ENCODE measurements at regions not wholly inside any gene's neighbourhood (a gene's known extent, or its start where the extent isn't known, plus 50 kb on each side); places are given as distances from the start of the nearest gene placed in this dataset.
A peak's percentile ranks its signal among the peaks of the same experiment; 100 is the strongest.

DNA sequence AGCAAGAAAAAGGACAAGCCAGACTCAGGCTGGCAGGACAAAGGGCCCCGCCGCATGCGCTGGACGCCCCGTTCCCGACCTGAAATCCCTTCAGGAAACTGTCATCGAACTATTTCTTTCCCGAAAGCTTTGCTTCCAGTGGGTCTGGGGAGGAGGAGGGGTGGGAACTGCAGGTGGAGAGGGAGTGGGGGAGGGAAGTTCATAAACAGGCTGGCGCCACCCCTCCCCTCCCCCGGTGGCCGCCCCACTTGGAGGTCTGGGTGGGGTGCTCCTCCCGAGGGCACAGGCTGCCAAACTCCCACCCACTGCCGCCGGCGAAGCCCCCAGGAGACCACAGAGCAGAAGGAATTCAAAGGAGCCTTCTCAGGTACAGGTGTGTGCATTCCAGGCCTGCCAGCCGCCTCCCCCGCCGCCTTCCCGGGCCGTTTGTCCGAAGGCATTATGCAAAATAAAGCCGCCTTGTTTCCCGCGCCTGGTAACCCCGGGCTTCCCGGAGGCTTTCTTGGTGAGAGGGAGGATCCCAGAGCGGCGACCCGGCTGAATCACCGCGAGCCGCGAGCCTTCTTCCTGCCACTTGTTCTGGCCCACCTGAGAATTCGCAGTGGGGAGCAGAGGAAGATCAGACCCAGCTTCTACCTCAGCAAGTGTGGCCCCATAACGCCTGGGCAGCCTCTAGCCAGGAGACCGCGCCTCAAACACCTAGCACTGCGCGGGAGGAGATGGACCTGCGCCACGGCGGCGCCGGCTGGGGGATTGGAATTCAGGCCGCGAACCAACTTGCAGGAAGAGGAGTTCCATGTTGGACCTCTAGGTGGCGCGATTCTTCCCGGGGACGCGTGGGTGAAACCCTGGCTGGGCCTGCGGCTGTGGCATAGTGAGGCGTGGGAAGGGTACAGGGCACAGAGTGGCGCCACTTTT lies 101.9 kb downstream of the FOXI3 start (continued):
- TF ChIP-seq ESRRA (IDR thresholded peaks at IDR 0.05; ENCODE audit: low read length) (no peak), NR2F1 (conservative IDR thresholded peaks at IDR 0.05) (0 out of 2 replicates have a peak, but pooled peaks have one; percentile 12), IKZF2 (IDR thresholded peaks at IDR 0.05) (0 out of 4 replicates have a peak, but pooled peaks of 1 of the 2 experiments have one; percentile 37), ASH2L (IDR thresholded peaks at IDR 0.05; ENCODE audit: borderline replicate concordance, low read depth) (no peak), ETV6 (conservative IDR thresholded peaks at IDR 0.05 in 1 of 2, IDR thresholded peaks at IDR 0.05 in 1 of 2; ENCODE audit: borderline replicate concordance in 1 of 2, low read depth in 1 of 2) (no peak), BRCA1 (IDR thresholded peaks at IDR 0.05; ENCODE audit: low read depth, low read length) (no peak), ZNF622 (IDR thresholded peaks at IDR 0.05) (no peak), PAX5 (IDR thresholded peaks at IDR 0.05; ENCODE audit: borderline replicate concordance, low read depth, low read length) (no peak), FOS (IDR thresholded peaks at IDR 0.05; ENCODE audit: borderline replicate concordance, extremely low read depth, insufficient read length) (no peak), CREB1 (IDR thresholded peaks at IDR 0.05; ENCODE audit: low read depth) (no peak), POLR2A (IDR thresholded peaks at IDR 0.05; ENCODE audit: low read depth, low read length) (no peak), HDAC2 (IDR thresholded peaks at IDR 0.05) (no peak), CBFB (IDR thresholded peaks at IDR 0.05; ENCODE audit: low read depth) (no peak), NFYB (IDR thresholded peaks at IDR 0.05; ENCODE audit: insufficient read depth, low read depth, low read length) (no peak), SMC3 (IDR thresholded peaks at IDR 0.05; ENCODE audit: borderline replicate concordance, low read length) (peak; percentile 24; the same call in 1 of the 2 replicates), BHLHE40 (IDR thresholded peaks at IDR 0.05; ENCODE audit: borderline replicate concordance in 1 of 2, low read depth in 2 of 2, low read length in 1 of 2) (no peak)
- TF ChIP-seq, protein P1, sequence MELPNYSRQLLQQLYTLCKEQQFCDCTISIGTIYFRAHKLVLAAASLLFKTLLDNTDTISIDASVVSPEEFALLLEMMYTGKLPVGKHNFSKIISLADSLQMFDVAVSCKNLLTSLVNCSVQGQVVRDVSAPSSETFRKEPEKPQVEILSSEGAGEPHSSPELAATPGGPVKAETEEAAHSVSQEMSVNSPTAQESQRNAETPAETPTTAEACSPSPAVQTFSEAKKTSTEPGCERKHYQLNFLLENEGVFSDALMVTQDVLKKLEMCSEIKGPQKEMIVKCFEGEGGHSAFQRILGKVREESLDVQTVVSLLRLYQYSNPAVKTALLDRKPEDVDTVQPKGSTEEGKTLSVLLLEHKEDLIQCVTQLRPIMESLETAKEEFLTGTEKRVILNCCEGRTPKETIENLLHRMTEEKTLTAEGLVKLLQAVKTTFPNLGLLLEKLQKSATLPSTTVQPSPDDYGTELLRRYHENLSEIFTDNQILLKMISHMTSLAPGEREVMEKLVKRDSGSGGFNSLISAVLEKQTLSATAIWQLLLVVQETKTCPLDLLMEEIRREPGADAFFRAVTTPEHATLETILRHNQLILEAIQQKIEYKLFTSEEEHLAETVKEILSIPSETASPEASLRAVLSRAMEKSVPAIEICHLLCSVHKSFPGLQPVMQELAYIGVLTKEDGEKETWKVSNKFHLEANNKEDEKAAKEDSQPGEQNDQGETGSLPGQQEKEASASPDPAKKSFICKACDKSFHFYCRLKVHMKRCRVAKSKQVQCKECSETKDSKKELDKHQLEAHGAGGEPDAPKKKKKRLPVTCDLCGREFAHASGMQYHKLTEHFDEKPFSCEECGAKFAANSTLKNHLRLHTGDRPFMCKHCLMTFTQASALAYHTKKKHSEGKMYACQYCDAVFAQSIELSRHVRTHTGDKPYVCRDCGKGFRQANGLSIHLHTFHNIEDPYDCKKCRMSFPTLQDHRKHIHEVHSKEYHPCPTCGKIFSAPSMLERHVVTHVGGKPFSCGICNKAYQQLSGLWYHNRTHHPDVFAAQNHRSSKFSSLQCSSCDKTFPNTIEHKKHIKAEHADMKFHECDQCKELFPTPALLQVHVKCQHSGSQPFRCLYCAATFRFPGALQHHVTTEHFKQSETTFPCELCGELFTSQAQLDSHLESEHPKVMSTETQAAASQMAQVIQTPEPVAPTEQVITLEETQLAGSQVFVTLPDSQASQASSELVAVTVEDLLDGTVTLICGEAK (IDR thresholded peaks at IDR 0.05; ENCODE audit: borderline replicate concordance): no peak
- TF ChIP-seq, protein P2, sequence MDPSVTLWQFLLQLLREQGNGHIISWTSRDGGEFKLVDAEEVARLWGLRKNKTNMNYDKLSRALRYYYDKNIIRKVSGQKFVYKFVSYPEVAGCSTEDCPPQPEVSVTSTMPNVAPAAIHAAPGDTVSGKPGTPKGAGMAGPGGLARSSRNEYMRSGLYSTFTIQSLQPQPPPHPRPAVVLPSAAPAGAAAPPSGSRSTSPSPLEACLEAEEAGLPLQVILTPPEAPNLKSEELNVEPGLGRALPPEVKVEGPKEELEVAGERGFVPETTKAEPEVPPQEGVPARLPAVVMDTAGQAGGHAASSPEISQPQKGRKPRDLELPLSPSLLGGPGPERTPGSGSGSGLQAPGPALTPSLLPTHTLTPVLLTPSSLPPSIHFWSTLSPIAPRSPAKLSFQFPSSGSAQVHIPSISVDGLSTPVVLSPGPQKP (IDR thresholded peaks at IDR 0.05; ENCODE audit: low read depth, low read length): no peak
- TF ChIP-seq, protein P3, sequence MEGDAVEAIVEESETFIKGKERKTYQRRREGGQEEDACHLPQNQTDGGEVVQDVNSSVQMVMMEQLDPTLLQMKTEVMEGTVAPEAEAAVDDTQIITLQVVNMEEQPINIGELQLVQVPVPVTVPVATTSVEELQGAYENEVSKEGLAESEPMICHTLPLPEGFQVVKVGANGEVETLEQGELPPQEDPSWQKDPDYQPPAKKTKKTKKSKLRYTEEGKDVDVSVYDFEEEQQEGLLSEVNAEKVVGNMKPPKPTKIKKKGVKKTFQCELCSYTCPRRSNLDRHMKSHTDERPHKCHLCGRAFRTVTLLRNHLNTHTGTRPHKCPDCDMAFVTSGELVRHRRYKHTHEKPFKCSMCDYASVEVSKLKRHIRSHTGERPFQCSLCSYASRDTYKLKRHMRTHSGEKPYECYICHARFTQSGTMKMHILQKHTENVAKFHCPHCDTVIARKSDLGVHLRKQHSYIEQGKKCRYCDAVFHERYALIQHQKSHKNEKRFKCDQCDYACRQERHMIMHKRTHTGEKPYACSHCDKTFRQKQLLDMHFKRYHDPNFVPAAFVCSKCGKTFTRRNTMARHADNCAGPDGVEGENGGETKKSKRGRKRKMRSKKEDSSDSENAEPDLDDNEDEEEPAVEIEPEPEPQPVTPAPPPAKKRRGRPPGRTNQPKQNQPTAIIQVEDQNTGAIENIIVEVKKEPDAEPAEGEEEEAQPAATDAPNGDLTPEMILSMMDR (IDR thresholded peaks at IDR 0.05 in 2 of 3, conservative IDR thresholded peaks at IDR 0.05 in 1 of 3; ENCODE audit: control insufficient read depth in 2 of 3, extremely low read depth in 1 of 3, insufficient read depth in 1 of 3, low read depth in 3 of 3, low read length in 3 of 3): peak; percentile 69 to 88 (median 72)
